Liver (tissue), 8 donors: ENCODE measurements at regions not wholly inside any gene's neighbourhood (a gene's known extent, or its start where the extent isn't known, plus 50 kb on each side); places are given as distances from the start of the nearest gene placed in this dataset.

Experiments
- DNase-seq: peaks from one replicate; pipeline ENCODE4 v3.0.0-alpha.2; 2017; ENCODE audit warnings: low spot score
- H3K27ac ChIP-seq, 2 donors: one replicate each; pipeline ENCODE4 v1.7.0; 2013; ENCODE audit warnings: inconsistent platforms in 2 of 2, low read length in 2 of 2, control low read depth in 1 of 2, low read depth in 1 of 2, mild to moderate bottlenecking in 1 of 2
- H3K27me3 ChIP-seq, 4 donors: one replicate each; pipeline versions ENCODE4 v1.6.1 to v1.7.0; 2013; ENCODE audit warnings: low read length in 3 of 4, inconsistent platforms in 1 of 4, mild to moderate bottlenecking in 1 of 4, moderate library complexity in 1 of 4; ENCODE audit not compliant: control insufficient read depth in 4 of 4, insufficient read depth in 4 of 4
- H3K36me3 ChIP-seq, 4 donors: one replicate each; pipeline versions ENCODE4 v1.6.1 to v1.7.0; 2013; ENCODE audit warnings: low read length in 3 of 4, mild to moderate bottlenecking in 3 of 4, low read depth in 1 of 4, moderate library complexity in 1 of 4; ENCODE audit not compliant: control insufficient read depth in 4 of 4, insufficient read depth in 3 of 4
- H3K4me1 ChIP-seq, 4 donors: one replicate each; pipeline versions ENCODE4 v1.6.1 to v1.7.0; 2013; ENCODE audit warnings: low read length in 3 of 4, mild to moderate bottlenecking in 3 of 4, moderate library complexity in 1 of 4; ENCODE audit not compliant: control insufficient read depth in 4 of 4, insufficient read depth in 4 of 4
- H3K4me3 ChIP-seq, 3 donors: one replicate each; pipeline versions ENCODE4 v1.6.1 to v1.7.0; 2013; ENCODE audit warnings: low read length in 3 of 3, control low read depth in 1 of 3, low read depth in 1 of 3, mild to moderate bottlenecking in 1 of 3
- H3K9ac ChIP-seq, 2 donors: one replicate each; pipeline ENCODE4 v1.7.0; 2013; ENCODE audit warnings: low read length in 2 of 2, mild to moderate bottlenecking in 2 of 2, moderate library complexity in 2 of 2, control low read depth in 1 of 2, low read depth in 1 of 2
- H3K9me3 ChIP-seq, 4 donors: one replicate each; pipeline versions ENCODE4 v1.6.1 to v1.7.0; 2013; ENCODE audit warnings: low read length in 3 of 4; ENCODE audit not compliant: control insufficient read depth in 4 of 4
- ATF3 ChIP-seq: IDR thresholded peaks from 2 replicates; pipeline ENCODE4 v1.6.1; 2016; ENCODE audit warnings: antibody characterized with exemption
- CTCF ChIP-seq: fragments of 150-350 bp; IDR thresholded peaks from 2 replicates; pipeline ENCODE4 v1.5.1; 2017; ENCODE audit warnings: improper control_type of control experiment, low read depth, low read length; ENCODE audit not compliant: missing input control
- EGR1 ChIP-seq, 2 donors: IDR thresholded peaks; 2 replicates each; pipeline ENCODE4 v1.6.1; 2016 to 2018; ENCODE audit warnings: antibody characterized with exemption in 2 of 2, low read depth in 2 of 2
- FOXA1 ChIP-seq: IDR thresholded peaks from 2 replicates; pipeline ENCODE4 v1.6.1; 2016; ENCODE audit warnings: antibody characterized with exemption
- FOXA2 ChIP-seq: IDR thresholded peaks from 2 replicates; pipeline ENCODE4 v1.6.1; 2016; ENCODE audit warnings: antibody characterized with exemption
- GABPA ChIP-seq, 2 donors: IDR thresholded peaks in 1 of 2; conservative IDR thresholded peaks in 1 of 2; 2 replicates each; pipeline ENCODE4 v1.6.1; 2016; ENCODE audit warnings: antibody characterized with exemption in 2 of 2, mild to moderate bottlenecking in 1 of 2, moderate library complexity in 1 of 2
- HNF4A ChIP-seq, 2 donors: conservative IDR thresholded peaks; 2 replicates each; pipeline ENCODE4 v1.6.1; 2016; ENCODE audit warnings: antibody characterized with exemption in 2 of 2, mild to moderate bottlenecking in 2 of 2
- HNF4G ChIP-seq: IDR thresholded peaks from 2 replicates; pipeline ENCODE4 v1.6.1; 2016; ENCODE audit warnings: antibody characterized with exemption
- JUND ChIP-seq, 2 donors: IDR thresholded peaks; 2 replicates each; pipeline ENCODE4 v1.6.1; 2016; ENCODE audit warnings: antibody characterized with exemption in 2 of 2
- MAX ChIP-seq: IDR thresholded peaks from 2 replicates; pipeline ENCODE4 v1.6.1; 2016; ENCODE audit warnings: antibody characterized with exemption
- NR2F2 ChIP-seq: IDR thresholded peaks from 2 replicates; pipeline ENCODE4 v1.6.1; 2016; ENCODE audit warnings: antibody characterized with exemption
- RAD21 ChIP-seq, 2 donors: IDR thresholded peaks; 2 replicates each; pipeline ENCODE4 v1.6.1; 2016; ENCODE audit warnings: antibody characterized with exemption in 2 of 2, mild to moderate bottlenecking in 2 of 2
- REST ChIP-seq: IDR thresholded peaks from 2 replicates; pipeline ENCODE4 v1.6.1; 2016; ENCODE audit warnings: antibody characterized with exemption, mild to moderate bottlenecking
- RXRA ChIP-seq, 2 donors: IDR thresholded peaks; 2 replicates each; pipeline ENCODE4 v1.6.1; 2017 to 2018; ENCODE audit warnings: antibody characterized with exemption in 2 of 2, mild to moderate bottlenecking in 1 of 2
- SP1 ChIP-seq: IDR thresholded peaks from 2 replicates; pipeline ENCODE4 v1.6.1; 2018; ENCODE audit warnings: antibody characterized with exemption, mild to moderate bottlenecking
- TAF1 ChIP-seq: conservative IDR thresholded peaks from 2 replicates; pipeline ENCODE4 v1.6.1; 2016; ENCODE audit warnings: antibody characterized with exemption, mild to moderate bottlenecking
- YY1 ChIP-seq: IDR thresholded peaks from 2 replicates; pipeline ENCODE4 v1.6.1; 2016; ENCODE audit warnings: antibody characterized with exemption, mild to moderate bottlenecking
- ZBTB33 ChIP-seq: IDR thresholded peaks from 2 replicates; pipeline ENCODE4 v1.6.1; 2016; ENCODE audit warnings: antibody characterized with exemption
- WGBS: extraction: QIAGEN DNeasy Blood & Tissue Kit; methylation state at CpG from one replicate; pipeline ENCODE4 v1.1.7; 2013; 5-methylcytosine and 5-hydroxymethylcytosine counted together
- donor health status: healthy.
- donor health status: healthy.
- donor health status: healthy.
- donor health status: healthy.
- donor health status: healthy.

- DNase-seq = no peak
- Histone ChIP-seq H3K36me3 (no peaks in the 10 kb centered on the region), H3K9me3 (no peaks in the 10 kb centered on the region), H3K27me3 (no peaks in the 10 kb centered on the region), H3K9ac (no peak overlapping the region), H3K4me1 (no peaks in the 10 kb centered on the region), H3K4me3 (no peak overlapping the region), H3K27ac (no peak overlapping the region)
- TF ChIP-seq EGR1 (IDR thresholded peaks at IDR 0.05; ENCODE audit: low read depth in 2 of 2) = no peak
- TF ChIP-seq HNF4G = no peak
- no peak for TF ChIP-seq JUND (IDR thresholded peaks at IDR 0.05)
- no peak for TF ChIP-seq GABPA (IDR thresholded peaks at IDR 0.05 in 1 of 2, conservative IDR thresholded peaks at IDR 0.05 in 1 of 2)
- no peak for TF ChIP-seq RXRA (IDR thresholded peaks at IDR 0.05)
- no peak for TF ChIP-seq MAX
- TF ChIP-seq NR2F2 = no peak
- TF ChIP-seq REST = no peak
- no peak for TF ChIP-seq YY1
- TF ChIP-seq HNF4A (conservative IDR thresholded peaks at IDR 0.05) = no peak
- no peak for TF ChIP-seq RAD21 (IDR thresholded peaks at IDR 0.05)
- TF ChIP-seq SP1 = no peak
- no peak for TF ChIP-seq ZBTB33
- TF ChIP-seq TAF1 = no peak
These were observed 526.0 kb upstream of the NR2F2 start for GRCh38 chr15:95804484-95804883.

- Histone ChIP-seq H3K27me3 (no peaks in the 10 kb centered on the region), H3K36me3 (no peaks in the 10 kb centered on the region), H3K9me3 (no peaks in the 10 kb centered on the region), H3K4me1 (no peaks in the 10 kb centered on the region), H3K9ac (no peak overlapping the region), H3K27ac (no peak overlapping the region), H3K4me3 (no peak overlapping the region)
- WGBS = 82% methylated on average over 2 of the region's 2 CpGs
- no peak for TF ChIP-seq NR2F2
- TF ChIP-seq CTCF = no peak
- no peak for TF ChIP-seq GABPA (IDR thresholded peaks at IDR 0.05 in 1 of 2, conservative IDR thresholded peaks at IDR 0.05 in 1 of 2)
- no peak for TF ChIP-seq HNF4G
- no peak for TF ChIP-seq JUND (IDR thresholded peaks at IDR 0.05)
- TF ChIP-seq MAX = no peak
- no peak for TF ChIP-seq HNF4A (conservative IDR thresholded peaks at IDR 0.05)
- no peak for TF ChIP-seq TAF1
- no peak for TF ChIP-seq RAD21 (IDR thresholded peaks at IDR 0.05)
- TF ChIP-seq ATF3 = no peak
- no peak for TF ChIP-seq ZBTB33
- no peak for TF ChIP-seq SP1
- TF ChIP-seq FOXA1 = no peak
- no peak for TF ChIP-seq RXRA (IDR thresholded peaks at IDR 0.05)
- TF ChIP-seq FOXA2 = no peak
- TF ChIP-seq YY1 = no peak
- no peak for TF ChIP-seq REST
- TF ChIP-seq EGR1 (IDR thresholded peaks at IDR 0.05; ENCODE audit: low read depth in 2 of 2) = no peak
- DNase-seq = no peak
These were observed 518.0 kb upstream of the NR2F2 start for GRCh38 chr15:95812491-95812890.
